ENCODE measurements at regions not wholly inside any gene's neighbourhood (a gene's known extent, or its start where the extent isn't known, plus 50 kb on each side); places are given as distances from the start of the nearest gene placed in this dataset.

DNA sequence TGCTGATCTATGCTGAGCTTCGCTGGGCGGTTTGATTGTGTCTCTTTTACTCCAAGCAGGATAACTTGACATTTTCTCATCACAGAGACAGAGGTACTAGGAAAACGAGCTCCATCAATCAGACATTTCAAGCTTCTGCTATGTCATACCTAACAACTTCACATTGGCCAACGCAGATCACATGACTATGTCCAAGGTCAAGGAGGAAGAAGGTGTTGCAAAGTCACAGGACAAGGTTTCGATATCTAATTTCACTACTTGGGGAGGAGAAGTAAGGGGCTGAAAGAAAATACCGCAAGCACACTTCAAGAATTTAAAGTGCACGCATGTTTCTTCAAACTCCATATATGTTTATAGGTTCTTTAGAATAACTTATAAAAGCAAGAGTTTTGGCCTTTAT, 425.8 kb downstream of the CHL1 start:
- Histone ChIP-seq H3K4me3 (replicated peaks in 1 of 3) (no peak overlapping the region), H3K9me3 (no peaks in the 10 kb centered on the region), H3K36me3 (no peaks in the 10 kb centered on the region), H3K27ac (no peak overlapping the region), H3K27me3 (no peaks in the 10 kb centered on the region), H3K4me1 (no peaks in the 10 kb centered on the region)
- TF ChIP-seq, protein P1, sequence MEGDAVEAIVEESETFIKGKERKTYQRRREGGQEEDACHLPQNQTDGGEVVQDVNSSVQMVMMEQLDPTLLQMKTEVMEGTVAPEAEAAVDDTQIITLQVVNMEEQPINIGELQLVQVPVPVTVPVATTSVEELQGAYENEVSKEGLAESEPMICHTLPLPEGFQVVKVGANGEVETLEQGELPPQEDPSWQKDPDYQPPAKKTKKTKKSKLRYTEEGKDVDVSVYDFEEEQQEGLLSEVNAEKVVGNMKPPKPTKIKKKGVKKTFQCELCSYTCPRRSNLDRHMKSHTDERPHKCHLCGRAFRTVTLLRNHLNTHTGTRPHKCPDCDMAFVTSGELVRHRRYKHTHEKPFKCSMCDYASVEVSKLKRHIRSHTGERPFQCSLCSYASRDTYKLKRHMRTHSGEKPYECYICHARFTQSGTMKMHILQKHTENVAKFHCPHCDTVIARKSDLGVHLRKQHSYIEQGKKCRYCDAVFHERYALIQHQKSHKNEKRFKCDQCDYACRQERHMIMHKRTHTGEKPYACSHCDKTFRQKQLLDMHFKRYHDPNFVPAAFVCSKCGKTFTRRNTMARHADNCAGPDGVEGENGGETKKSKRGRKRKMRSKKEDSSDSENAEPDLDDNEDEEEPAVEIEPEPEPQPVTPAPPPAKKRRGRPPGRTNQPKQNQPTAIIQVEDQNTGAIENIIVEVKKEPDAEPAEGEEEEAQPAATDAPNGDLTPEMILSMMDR (IDR thresholded peaks at IDR 0.05): no peak
- no peak for TF ChIP-seq POLR2A (IDR thresholded peaks at IDR 0.05)
- intact Hi-C loops (cut with DNase I): no loop called here
- WGBS, 2 donors: 94% methylated on average over 7 of the region's 7 CpGs
- DNase-seq: no peak

- WGBS, 2 donors: 90 to 91% methylated on average over 4 of the region's 4 CpGs
- H3K27ac ChIP-seq: no peak overlapping the region
- no peaks in the 10 kb centered on the region for H3K36me3 ChIP-seq
- intact Hi-C loops (cut with DNase I): no loop called here
- DNase-seq: no peak
- TF ChIP-seq, protein P1 (IDR thresholded peaks at IDR 0.05): no peak
- TF ChIP-seq POLR2A (IDR thresholded peaks at IDR 0.05): no peak
- H3K27me3 ChIP-seq: no peaks in the 10 kb centered on the region
- no peaks in the 10 kb centered on the region for H3K4me1 ChIP-seq
- H3K4me3 ChIP-seq (replicated peaks in 1 of 3): no peak overlapping the region
- no peaks in the 10 kb centered on the region for H3K9me3 ChIP-seq
Observed at GRCh38 chr3:623914-624545, 427.5 kb downstream of the CHL1 start.

- no peaks in the 10 kb centered on the region for H3K4me1 ChIP-seq
- no peak overlapping the region for H3K4me3 ChIP-seq (replicated peaks in 1 of 3)
- H3K27me3 ChIP-seq: no peaks in the 10 kb centered on the region
- no peaks in the 10 kb centered on the region for H3K9me3 ChIP-seq
- 24 to 29% methylated on average over 10 of the region's 10 CpGs for WGBS, 2 donors
- no peak overlapping the region for H3K27ac ChIP-seq
- H3K36me3 ChIP-seq: no peaks in the 10 kb centered on the region
- intact Hi-C loops (cut with DNase I): no loop called here
- peak; percentile 40 to 58 for DNase-seq
- TF ChIP-seq, protein P1 (IDR thresholded peaks at IDR 0.05): peak; percentile 24 to 68 (median 50)
- TF ChIP-seq POLR2A (IDR thresholded peaks at IDR 0.05): no peak
Observed at GRCh38 chr3:632571-633170, 436.1 kb downstream of the CHL1 start.

DNA sequence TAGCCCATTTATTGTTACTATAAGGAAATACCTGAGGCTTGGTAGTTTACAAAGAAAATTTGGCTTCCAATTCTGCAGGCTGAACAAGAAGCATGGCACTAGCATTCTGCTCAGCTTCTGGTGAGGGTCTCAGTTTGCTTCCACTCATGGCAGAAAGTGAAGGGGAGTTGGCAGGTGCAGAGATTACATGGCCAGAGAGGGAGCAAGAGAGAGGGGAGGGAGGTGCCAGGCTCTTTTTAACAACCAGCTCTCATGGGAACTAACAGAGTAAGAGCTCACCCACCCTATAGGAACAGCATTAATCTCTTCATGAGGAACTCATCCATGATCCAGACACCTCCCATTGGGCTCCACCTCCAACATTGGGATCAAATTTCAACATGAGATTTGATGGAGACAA, 437.9 kb downstream of the CHL1 start:
- Histone ChIP-seq H3K27ac (no peak overlapping the region), H3K36me3 (no peaks in the 10 kb centered on the region), H3K9me3 (no peaks in the 10 kb centered on the region), H3K4me1 (no peaks in the 10 kb centered on the region), H3K4me3 (replicated peaks in 1 of 3) (no peak overlapping the region), H3K27me3 (no peaks in the 10 kb centered on the region)
- TF ChIP-seq POLR2A (IDR thresholded peaks at IDR 0.05): no peak
- TF ChIP-seq, protein P1 (IDR thresholded peaks at IDR 0.05): no peak
- no peak for DNase-seq
- intact Hi-C loops (cut with DNase I): no loop called here

- Histone ChIP-seq H3K27ac (no peak overlapping the region), H3K4me3 (replicated peaks in 1 of 3) (no peak overlapping the region), H3K27me3 (no peaks in the 10 kb centered on the region), H3K36me3 (no peaks in the 10 kb centered on the region), H3K9me3 (no peaks in the 10 kb centered on the region), H3K4me1 (no peaks in the 10 kb centered on the region)
- no peak for DNase-seq
- intact Hi-C loops (cut with DNase I): no loop called here
- TF ChIP-seq POLR2A (IDR thresholded peaks at IDR 0.05): no peak
- TF ChIP-seq, protein P1 (IDR thresholded peaks at IDR 0.05): no peak
Observed at GRCh38 chr3:635393-635792, 438.8 kb downstream of the CHL1 start.
